ENCODE measurements at regions not wholly inside any gene's neighbourhood (a gene's known extent, or its start where the extent isn't known, plus 50 kb on each side); places are given as distances from the start of the nearest gene placed in this dataset.
"Not testable (repeated sequence)": the region's sequence is repeated elsewhere in the genome, so short reads cannot be mapped to it uniquely, and the experiment has no call there.

GRCh38 chrX:140249088-140249487 is 255.8 kb downstream of the SOX3 start:
- no peaks in the 10 kb centered on the region for H3K36me3 ChIP-seq (ENCODE audit: insufficient read depth, low read length)
- DNase-seq (ENCODE audit: insufficient read length, low spot score, missing footprints): no peak
- H3K79me2 ChIP-seq (ENCODE audit: insufficient read depth, low read length): no peaks in the 10 kb centered on the region
- H3K4me3 ChIP-seq (ENCODE audit: insufficient read depth, low read length): no peak overlapping the region
- no peak overlapping the region for H3K27ac ChIP-seq (ENCODE audit: low read depth, low read length)
- no peak for TF ChIP-seq CTCF (IDR thresholded peaks at IDR 0.05; ENCODE audit: extremely low read depth, low read depth, low read length)
- no peaks in the 10 kb centered on the region for H3K27me3 ChIP-seq (ENCODE audit: insufficient read depth, low read length)
- H3K9me3 ChIP-seq (ENCODE audit: low read depth, low read length): peaks cover 3% of the 10 kb centered on the region
- H3K4me2 ChIP-seq (ENCODE audit: insufficient read depth, low read length): no peak overlapping the region
- H4K20me1 ChIP-seq (ENCODE audit: insufficient read depth, low read length): no peaks in the 10 kb centered on the region
- H2AFZ ChIP-seq (ENCODE audit: low read length): no peak overlapping the region
- H3K4me1 ChIP-seq (ENCODE audit: insufficient read depth, low read length): no peaks in the 10 kb centered on the region

- no peaks in the 10 kb centered on the region for H4K20me1 ChIP-seq (ENCODE audit: insufficient read depth, low read length)
- no peak overlapping the region for H3K27ac ChIP-seq (ENCODE audit: low read depth, low read length)
- no peak overlapping the region for H3K4me2 ChIP-seq (ENCODE audit: insufficient read depth, low read length)
- H3K27me3 ChIP-seq (ENCODE audit: insufficient read depth, low read length): no peaks in the 10 kb centered on the region
- H3K79me2 ChIP-seq (ENCODE audit: insufficient read depth, low read length): no peaks in the 10 kb centered on the region
- no peak overlapping the region for H2AFZ ChIP-seq (ENCODE audit: low read length)
- DNase-seq (ENCODE audit: insufficient read length, low spot score, missing footprints): no peak
- H3K9me3 ChIP-seq (ENCODE audit: low read depth, low read length): no peaks in the 10 kb centered on the region
- H3K36me3 ChIP-seq (ENCODE audit: insufficient read depth, low read length): no peaks in the 10 kb centered on the region
- H3K4me3 ChIP-seq (ENCODE audit: insufficient read depth, low read length): no peak overlapping the region
- H3K4me1 ChIP-seq (ENCODE audit: insufficient read depth, low read length): no peaks in the 10 kb centered on the region
- no peak for TF ChIP-seq CTCF (IDR thresholded peaks at IDR 0.05; ENCODE audit: extremely low read depth, low read depth, low read length)
Measured at GRCh38 chrX:140229191-140229590, 263.9 kb upstream of the CXorf66 start.

- H3K79me2 ChIP-seq (ENCODE audit: insufficient read depth, low read length); H3K4me3 ChIP-seq (ENCODE audit: insufficient read depth, low read length); H3K4me2 ChIP-seq (ENCODE audit: insufficient read depth, low read length); H3K4me1 ChIP-seq (ENCODE audit: insufficient read depth, low read length); H3K27ac ChIP-seq (ENCODE audit: low read depth, low read length); H3K9me3 ChIP-seq (ENCODE audit: low read depth, low read length); H3K36me3 ChIP-seq (ENCODE audit: insufficient read depth, low read length); DNase-seq (ENCODE audit: insufficient read length, low spot score, missing footprints); H2AFZ ChIP-seq (ENCODE audit: low read length); H3K27me3 ChIP-seq (ENCODE audit: insufficient read depth, low read length); H4K20me1 ChIP-seq (ENCODE audit: insufficient read depth, low read length): not testable (repeated sequence)
Measured at GRCh38 chrX:140226037-140226436, 260.7 kb upstream of the CXorf66 start.

- not testable (repeated sequence) for H4K20me1 ChIP-seq (ENCODE audit: insufficient read depth, low read length); H3K36me3 ChIP-seq (ENCODE audit: insufficient read depth, low read length); H3K4me3 ChIP-seq (ENCODE audit: insufficient read depth, low read length); H3K27me3 ChIP-seq (ENCODE audit: insufficient read depth, low read length); H3K79me2 ChIP-seq (ENCODE audit: insufficient read depth, low read length); H3K4me2 ChIP-seq (ENCODE audit: insufficient read depth, low read length); H3K4me1 ChIP-seq (ENCODE audit: insufficient read depth, low read length); H2AFZ ChIP-seq (ENCODE audit: low read length); DNase-seq (ENCODE audit: insufficient read length, low spot score, missing footprints); H3K27ac ChIP-seq (ENCODE audit: low read depth, low read length); H3K9me3 ChIP-seq (ENCODE audit: low read depth, low read length)
Measured at GRCh38 chrX:140215894-140216293, 250.6 kb upstream of the CXorf66 start.

- DNase-seq (ENCODE audit: insufficient read length, low spot score, missing footprints); H3K4me2 ChIP-seq (ENCODE audit: insufficient read depth, low read length): not testable (repeated sequence)
Measured at GRCh38 chrX:140214518-140214917, 249.2 kb upstream of the CXorf66 start.

More at GRCh38 chrX:140214518-140214917, 249.2 kb upstream of the CXorf66 start:
- H3K27ac ChIP-seq (ENCODE audit: low read depth, low read length); H3K4me1 ChIP-seq (ENCODE audit: insufficient read depth, low read length); H4K20me1 ChIP-seq (ENCODE audit: insufficient read depth, low read length); H2AFZ ChIP-seq (ENCODE audit: low read length); H3K79me2 ChIP-seq (ENCODE audit: insufficient read depth, low read length); H3K9me3 ChIP-seq (ENCODE audit: low read depth, low read length); H3K27me3 ChIP-seq (ENCODE audit: insufficient read depth, low read length); H3K4me3 ChIP-seq (ENCODE audit: insufficient read depth, low read length); H3K36me3 ChIP-seq (ENCODE audit: insufficient read depth, low read length): not testable (repeated sequence)

All from osteoblast (primary cell).